Transverse colon (tissue), 4 donors: ENCODE measurements at regions not wholly inside any gene's neighbourhood (a gene's known extent, or its start where the extent isn't known, plus 50 kb on each side); places are given as distances from the start of the nearest gene placed in this dataset.

ENCODE experiments used
- CTCF ChIP-seq, 5 experiments: fragments of 200-600 bp in 3 of 5; fragments of 450-650 bp in 2 of 5; sonication (generic) in 3 of 5; IDR thresholded peaks; 1 replicate in 2 of 5; 2 replicates in 3 of 5; pipeline ENCODE4 v1.5.1; 2016 to 2017; ENCODE audit warnings: antibody characterized with exemption in 5 of 5, inconsistent platforms in 3 of 5, mild to moderate bottlenecking in 2 of 5, moderate library complexity in 1 of 5
- EP300 ChIP-seq: sonication (generic); formaldehyde crosslinking; IDR thresholded peaks from one replicate; pipeline ENCODE4 v1.6.1; 2017; ENCODE audit warnings: antibody characterized with exemption, low read depth
- POLR2A ChIP-seq: fragments of 450-650 bp; IDR thresholded peaks from one replicate; pipeline ENCODE4 v1.6.1; 2016; ENCODE audit warnings: antibody characterized with exemption, mild to moderate bottlenecking, moderate library complexity
- POLR2AphosphoS5 ChIP-seq, 3 donors: sonication (generic); formaldehyde crosslinking; IDR thresholded peaks; one replicate each; pipeline ENCODE4 v1.6.1; 2016; ENCODE audit warnings: antibody characterized with exemption in 3 of 3

- TF ChIP-seq CTCF (IDR thresholded peaks at IDR 0.05) = no peak
- TF ChIP-seq POLR2AphosphoS5 (IDR thresholded peaks at IDR 0.05) = no peak
- no peak for TF ChIP-seq POLR2A
- TF ChIP-seq EP300 = no peak
Measured at GRCh38 chr6:140366991-140367390, 992.5 kb upstream of the CITED2 start.
